SH-SY5Y (cell line): ENCODE measurements at regions not wholly inside any gene's neighbourhood (a gene's known extent, or its start where the extent isn't known, plus 50 kb on each side); places are given as distances from the start of the nearest gene placed in this dataset.

Experiments
- GATA2 ChIP-seq: IDR thresholded peaks from 2 replicates; pipeline ENCODE4 v1.6.1; 2011; ENCODE audit warnings: mild to moderate bottlenecking, low read depth, low read length
- GATA3 ChIP-seq: IDR thresholded peaks from 2 replicates; pipeline ENCODE4 v1.6.1; 2011; ENCODE audit warnings: low read depth, mild to moderate bottlenecking, low read length, moderate library complexity

DNA sequence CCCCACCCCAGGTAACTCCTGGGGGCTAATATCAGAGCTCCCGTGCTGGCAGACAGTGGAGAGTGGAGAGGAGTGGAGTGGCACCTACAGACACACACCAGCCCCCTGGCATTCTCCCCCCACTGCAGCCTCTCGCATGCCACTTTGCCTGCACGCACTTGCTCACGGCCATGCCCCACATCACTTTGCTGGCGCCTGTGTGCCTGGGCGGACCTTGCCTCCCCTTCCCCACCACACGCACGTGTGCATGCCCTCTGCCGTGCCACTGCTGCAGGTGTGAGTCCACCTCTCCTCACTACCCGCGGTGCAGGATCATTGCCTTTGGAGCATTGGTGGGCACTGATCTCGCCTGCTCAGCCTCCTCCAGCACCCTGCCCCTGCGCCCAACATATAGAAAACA is 72.6 kb upstream of the DOK6 start:
- TF ChIP-seq GATA2 (no peak), GATA3 (no peak)

- TF ChIP-seq GATA3 (no peak), GATA2 (no peak)
Measured at GRCh38 chr18:69330385-69331005, 70.2 kb upstream of the DOK6 start.

DNA sequence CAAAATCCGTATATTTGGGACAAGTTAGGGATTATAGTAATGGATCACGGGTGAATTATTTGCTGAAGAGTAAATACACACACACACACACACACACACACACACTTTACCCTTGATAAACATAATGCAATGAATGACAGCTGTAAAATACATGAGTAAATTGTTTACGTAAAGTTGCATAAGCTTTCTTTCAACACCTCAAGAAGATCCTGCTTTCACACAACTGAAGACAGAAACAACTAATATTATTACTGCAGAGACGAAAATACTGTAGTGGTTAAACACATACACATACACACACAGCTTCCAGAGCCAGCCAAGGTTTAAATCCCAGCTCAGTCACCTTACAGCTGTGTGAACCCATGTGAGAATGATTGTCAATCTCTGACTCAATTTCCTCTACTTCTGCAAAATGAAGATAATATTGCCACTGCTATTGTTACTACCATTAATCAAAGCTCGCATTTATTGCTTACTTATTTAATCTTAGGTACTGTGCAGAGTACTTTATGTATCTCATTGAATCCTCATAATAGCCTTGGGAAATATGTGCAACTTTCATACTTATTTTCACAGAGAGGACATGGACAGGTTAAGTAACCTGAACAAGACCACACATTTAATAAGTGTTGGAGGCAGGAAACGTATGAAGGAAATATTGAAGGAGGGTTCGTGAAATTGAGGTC is 50.6 kb upstream of the DOK6 start:
- no peak for TF ChIP-seq GATA3
- no peak for TF ChIP-seq GATA2
